ENCODE measurements at regions not wholly inside any gene's neighbourhood (a gene's known extent, or its start where the extent isn't known, plus 50 kb on each side); places are given as distances from the start of the nearest gene placed in this dataset.

- H3K27ac ChIP-seq (ENCODE audit: low read depth in 1 of 3, low read length in 2 of 3), result no peak overlapping the region
- H3K27me3 ChIP-seq (ENCODE audit: control insufficient read depth in 3 of 3, insufficient read depth in 3 of 3, low read length in 3 of 3), result no peaks in the 10 kb centered on the region
- no peaks in the 10 kb centered on the region for H3K9me3 ChIP-seq (ENCODE audit: control insufficient read depth in 2 of 2, insufficient read depth in 1 of 2, low read depth in 1 of 2, low read length in 1 of 2)
- FAIRE-seq (no peak), DNase-seq (no peak)
- H3K4me3 ChIP-seq (ENCODE audit: low read depth in 1 of 3, low read length in 3 of 3), result no peak overlapping the region
- no peaks in the 10 kb centered on the region for H3K36me3 ChIP-seq (ENCODE audit: control insufficient read depth in 3 of 3, insufficient read depth in 2 of 3, low read depth in 1 of 3, low read length in 3 of 3)
- WGBS, 3 donors, result 61 to 63% (median 63%) methylated on average over 7 of the region's 7 CpGs
- no peaks in the 10 kb centered on the region for H3K4me1 ChIP-seq (ENCODE audit: control insufficient read depth in 3 of 3, insufficient read depth in 2 of 3, low read depth in 1 of 3, low read length in 2 of 3)
Measured at GRCh38 chr6:118387921-118388701, 160.0 kb upstream of the PLN start.

- Histone ChIP-seq H3K27ac (ENCODE audit: low read depth in 1 of 3, low read length in 2 of 3) (no peak overlapping the region), H3K4me1 (ENCODE audit: control insufficient read depth in 3 of 3, insufficient read depth in 2 of 3, low read depth in 1 of 3, low read length in 2 of 3) (no peaks in the 10 kb centered on the region), H3K9me3 (ENCODE audit: control insufficient read depth in 2 of 2, insufficient read depth in 1 of 2, low read depth in 1 of 2, low read length in 1 of 2) (peaks cover 0 to 2% of the 10 kb centered on the region in 2 donors), H3K27me3 (ENCODE audit: control insufficient read depth in 3 of 3, insufficient read depth in 3 of 3, low read length in 3 of 3) (no peaks in the 10 kb centered on the region), H3K4me3 (ENCODE audit: low read depth in 1 of 3, low read length in 3 of 3) (no peak overlapping the region), H3K36me3 (ENCODE audit: control insufficient read depth in 3 of 3, insufficient read depth in 2 of 3, low read depth in 1 of 3, low read length in 3 of 3) (no peaks in the 10 kb centered on the region)
- no peak for DNase-seq
- WGBS, 3 donors, result 94 to 98% (median 95%) methylated on average over 7 of the region's 7 CpGs
- no peak for FAIRE-seq
Measured at GRCh38 chr6:118391086-118391485, 157.0 kb upstream of the PLN start.

- Histone ChIP-seq H3K4me1 (ENCODE audit: control insufficient read depth in 3 of 3, insufficient read depth in 2 of 3, low read depth in 1 of 3, low read length in 2 of 3) (no peaks in the 10 kb centered on the region), H3K36me3 (ENCODE audit: control insufficient read depth in 3 of 3, insufficient read depth in 2 of 3, low read depth in 1 of 3, low read length in 3 of 3) (no peaks in the 10 kb centered on the region), H3K27ac (ENCODE audit: low read depth in 1 of 3, low read length in 2 of 3) (no peak overlapping the region), H3K4me3 (ENCODE audit: low read depth in 1 of 3, low read length in 3 of 3) (no peak overlapping the region), H3K27me3 (ENCODE audit: control insufficient read depth in 3 of 3, insufficient read depth in 3 of 3, low read length in 3 of 3) (no peaks in the 10 kb centered on the region), H3K9me3 (ENCODE audit: control insufficient read depth in 2 of 2, insufficient read depth in 1 of 2, low read depth in 1 of 2, low read length in 1 of 2) (peaks cover 0 to 2% of the 10 kb centered on the region in 2 donors)
- DNase-seq (no peak), FAIRE-seq (no peak)
- WGBS, 3 donors, result 66 to 72% (median 68%) methylated on average over 2 of the region's 2 CpGs
Measured at GRCh38 chr6:118394106-118394505, 154.0 kb upstream of the PLN start.

- no peak overlapping the region for H3K4me3 ChIP-seq (ENCODE audit: low read depth in 1 of 3, low read length in 3 of 3)
- no peaks in the 10 kb centered on the region for H3K36me3 ChIP-seq (ENCODE audit: control insufficient read depth in 3 of 3, insufficient read depth in 2 of 3, low read depth in 1 of 3, low read length in 3 of 3)
- peaks cover 0 to 2% of the 10 kb centered on the region in 2 donors for H3K9me3 ChIP-seq (ENCODE audit: control insufficient read depth in 2 of 2, insufficient read depth in 1 of 2, low read depth in 1 of 2, low read length in 1 of 2)
- DNase-seq (no peak), FAIRE-seq (no peak)
- no peaks in the 10 kb centered on the region for H3K27me3 ChIP-seq (ENCODE audit: control insufficient read depth in 3 of 3, insufficient read depth in 3 of 3, low read length in 3 of 3)
- H3K4me1 ChIP-seq (ENCODE audit: control insufficient read depth in 3 of 3, insufficient read depth in 2 of 3, low read depth in 1 of 3, low read length in 2 of 3), result no peaks in the 10 kb centered on the region
- H3K27ac ChIP-seq (ENCODE audit: low read depth in 1 of 3, low read length in 2 of 3), result no peak overlapping the region
- 82 to 90% (median 86%) methylated on average over 2 of the region's 2 CpGs for WGBS, 3 donors
Measured at GRCh38 chr6:118396969-118397368, 151.1 kb upstream of the PLN start.

GRCh38 chr6:118397671-118398465, 150.2 kb upstream of the PLN start:
- Histone ChIP-seq H3K4me3 (ENCODE audit: low read depth in 1 of 3, low read length in 3 of 3) (no peak overlapping the region), H3K4me1 (ENCODE audit: control insufficient read depth in 3 of 3, insufficient read depth in 2 of 3, low read depth in 1 of 3, low read length in 2 of 3) (no peaks in the 10 kb centered on the region), H3K36me3 (ENCODE audit: control insufficient read depth in 3 of 3, insufficient read depth in 2 of 3, low read depth in 1 of 3, low read length in 3 of 3) (no peaks in the 10 kb centered on the region), H3K9me3 (ENCODE audit: control insufficient read depth in 2 of 2, insufficient read depth in 1 of 2, low read depth in 1 of 2, low read length in 1 of 2) (peaks cover 0 to 2% of the 10 kb centered on the region in 2 donors), H3K27ac (ENCODE audit: low read depth in 1 of 3, low read length in 2 of 3) (no peak overlapping the region), H3K27me3 (ENCODE audit: control insufficient read depth in 3 of 3, insufficient read depth in 3 of 3, low read length in 3 of 3) (no peaks in the 10 kb centered on the region)
- DNase-seq, result no peak
- 30 to 59% (median 38%) methylated on average over 1 of the region's 1 CpG for WGBS, 3 donors
- no peak for FAIRE-seq

- DNase-seq, result no peak
- H3K27me3 ChIP-seq (ENCODE audit: control insufficient read depth in 3 of 3, insufficient read depth in 3 of 3, low read length in 3 of 3), result no peaks in the 10 kb centered on the region
- no peaks in the 10 kb centered on the region for H3K9me3 ChIP-seq (ENCODE audit: control insufficient read depth in 2 of 2, insufficient read depth in 1 of 2, low read depth in 1 of 2, low read length in 1 of 2)
- H3K27ac ChIP-seq (ENCODE audit: low read depth in 1 of 3, low read length in 2 of 3), result no peak overlapping the region
- 78 to 95% (median 90%) methylated on average over 1 of the region's 1 CpG for WGBS, 3 donors
- no peaks in the 10 kb centered on the region for H3K4me1 ChIP-seq (ENCODE audit: control insufficient read depth in 3 of 3, insufficient read depth in 2 of 3, low read depth in 1 of 3, low read length in 2 of 3)
- H3K4me3 ChIP-seq (ENCODE audit: low read depth in 1 of 3, low read length in 3 of 3), result no peak overlapping the region
- FAIRE-seq, result no peak
- no peaks in the 10 kb centered on the region for H3K36me3 ChIP-seq (ENCODE audit: control insufficient read depth in 3 of 3, insufficient read depth in 2 of 3, low read depth in 1 of 3, low read length in 3 of 3)
Measured at GRCh38 chr6:118400098-118400497, 148.0 kb upstream of the PLN start.

GRCh38 chr6:118400582-118400981, 147.5 kb upstream of the PLN start:
- WGBS, 3 donors, result 76 to 86% (median 86%) methylated on average over 2 of the region's 2 CpGs
- Histone ChIP-seq H3K4me1 (ENCODE audit: control insufficient read depth in 3 of 3, insufficient read depth in 2 of 3, low read depth in 1 of 3, low read length in 2 of 3) (no peaks in the 10 kb centered on the region), H3K27ac (ENCODE audit: low read depth in 1 of 3, low read length in 2 of 3) (no peak overlapping the region), H3K4me3 (ENCODE audit: low read depth in 1 of 3, low read length in 3 of 3) (no peak overlapping the region), H3K27me3 (ENCODE audit: control insufficient read depth in 3 of 3, insufficient read depth in 3 of 3, low read length in 3 of 3) (no peaks in the 10 kb centered on the region), H3K36me3 (ENCODE audit: control insufficient read depth in 3 of 3, insufficient read depth in 2 of 3, low read depth in 1 of 3, low read length in 3 of 3) (no peaks in the 10 kb centered on the region), H3K9me3 (ENCODE audit: control insufficient read depth in 2 of 2, insufficient read depth in 1 of 2, low read depth in 1 of 2, low read length in 1 of 2) (no peaks in the 10 kb centered on the region)
- FAIRE-seq (no peak), DNase-seq (no peak)

GRCh38 chr6:118401325-118401975, 146.6 kb upstream of the PLN start:
- no peaks in the 10 kb centered on the region for H3K4me1 ChIP-seq (ENCODE audit: control insufficient read depth in 3 of 3, insufficient read depth in 2 of 3, low read depth in 1 of 3, low read length in 2 of 3)
- no peaks in the 10 kb centered on the region for H3K27me3 ChIP-seq (ENCODE audit: control insufficient read depth in 3 of 3, insufficient read depth in 3 of 3, low read length in 3 of 3)
- 70 to 79% (median 70%) methylated on average over 3 of the region's 3 CpGs for WGBS, 3 donors
- FAIRE-seq, result no peak
- H3K9me3 ChIP-seq (ENCODE audit: control insufficient read depth in 2 of 2, insufficient read depth in 1 of 2, low read depth in 1 of 2, low read length in 1 of 2), result no peaks in the 10 kb centered on the region
- H3K27ac ChIP-seq (ENCODE audit: low read depth in 1 of 3, low read length in 2 of 3), result no peak overlapping the region
- no peak for DNase-seq
- no peaks in the 10 kb centered on the region for H3K36me3 ChIP-seq (ENCODE audit: control insufficient read depth in 3 of 3, insufficient read depth in 2 of 3, low read depth in 1 of 3, low read length in 3 of 3)
- H3K4me3 ChIP-seq (ENCODE audit: low read depth in 1 of 3, low read length in 3 of 3), result no peak overlapping the region

Data from small intestine (tissue), 7 donors.